Renal cortex interstitium (tissue), 11 donors: ENCODE measurements at regions not wholly inside any gene's neighbourhood (a gene's known extent, or its start where the extent isn't known, plus 50 kb on each side); places are given as distances from the start of the nearest gene placed in this dataset.
"Not testable (repeated sequence)": the region's sequence is repeated elsewhere in the genome, so short reads cannot be mapped to it uniquely, and the experiment has no call there.

ENCODE experiments used
- DNase-seq, 11 donors: peaks; one replicate each; pipeline ENCODE4 v3.0.0-alpha.2; 2013; ENCODE audit warnings: low read depth in 9 of 11, low spot score in 4 of 11; ENCODE audit errors: extremely low read depth in 1 of 11

GRCh38 chr21:35191128-35191527, 142.0 kb upstream of the RUNX1 start:
- no peak for DNase-seq

GRCh38 chr21:35190201-35190701, 141.1 kb upstream of the RUNX1 start:
- no peak for DNase-seq

GRCh38 chr21:35189077-35189863, 140.2 kb upstream of the RUNX1 start:
- DNase-seq, result peak in 1 of 11 donors; percentile 25

GRCh38 chr21:35183389-35183788, 134.3 kb upstream of the RUNX1 start:
- not testable (repeated sequence) for DNase-seq

- no peak for DNase-seq
These were observed 131.0 kb upstream of the RUNX1 start for GRCh38 chr21:35179990-35180540.

- no peak for DNase-seq
These were observed 129.7 kb upstream of the RUNX1 start for GRCh38 chr21:35178827-35179226.

- DNase-seq, result no peak
These were observed 129.0 kb upstream of the RUNX1 start for GRCh38 chr21:35178098-35178497.

- DNase-seq, result no peak
These were observed 123.1 kb upstream of the RUNX1 start for GRCh38 chr21:35172231-35172630.

- DNase-seq, result no peak
These were observed 122.3 kb upstream of the RUNX1 start for GRCh38 chr21:35171385-35171784.

GRCh38 chr21:35170818-35171217, 121.7 kb upstream of the RUNX1 start:
- no peak for DNase-seq

GRCh38 chr21:35170244-35170643, 121.1 kb upstream of the RUNX1 start:
- DNase-seq, result no peak

GRCh38 chr21:35169574-35169973, 120.5 kb upstream of the RUNX1 start:
- DNase-seq, result no peak

GRCh38 chr21:35168735-35169134, 119.6 kb upstream of the RUNX1 start:
- no peak for DNase-seq

- DNase-seq, result no peak
These were observed 115.9 kb upstream of the RUNX1 start for GRCh38 chr21:35164971-35165483.

GRCh38 chr21:35164380-35164779, 115.3 kb upstream of the RUNX1 start:
- no peak for DNase-seq

GRCh38 chr21:35163411-35163810, 114.3 kb upstream of the RUNX1 start:
- DNase-seq, result no peak

- no peak for DNase-seq
These were observed 113.7 kb upstream of the RUNX1 start for GRCh38 chr21:35162831-35163230.

- no peak for DNase-seq
These were observed 110.8 kb upstream of the RUNX1 start for GRCh38 chr21:35159881-35160280.

GRCh38 chr21:35157374-35157773, 108.3 kb upstream of the RUNX1 start:
- DNase-seq, result not testable (repeated sequence)
